ENCODE measurements at regions not wholly inside any gene's neighbourhood (a gene's known extent, or its start where the extent isn't known, plus 50 kb on each side); places are given as distances from the start of the nearest gene placed in this dataset.
"Not testable (repeated sequence)": the region's sequence is repeated elsewhere in the genome, so short reads cannot be mapped to it uniquely, and the experiment has no call there.

DNA sequence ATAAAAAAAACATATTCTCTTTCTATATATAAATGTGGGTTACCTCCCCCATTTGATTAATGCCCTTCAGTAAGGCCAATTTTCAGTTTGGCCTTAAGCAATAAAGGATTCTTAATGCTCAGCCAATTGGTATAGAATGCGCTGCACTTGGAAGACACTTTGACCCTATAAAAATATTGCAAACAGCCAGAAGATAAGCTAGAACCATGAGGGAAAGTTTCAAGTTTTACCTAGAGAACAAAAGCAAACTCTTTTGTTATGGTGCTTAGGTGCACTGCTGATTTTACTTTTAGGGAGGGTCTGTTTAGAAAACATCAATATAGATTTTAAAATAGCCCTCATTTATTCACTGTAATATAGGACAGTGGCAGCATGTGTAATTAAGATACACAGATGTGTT lies 251.6 kb upstream of the SLC16A7 start:
- no peak for DNase-seq

DNA sequence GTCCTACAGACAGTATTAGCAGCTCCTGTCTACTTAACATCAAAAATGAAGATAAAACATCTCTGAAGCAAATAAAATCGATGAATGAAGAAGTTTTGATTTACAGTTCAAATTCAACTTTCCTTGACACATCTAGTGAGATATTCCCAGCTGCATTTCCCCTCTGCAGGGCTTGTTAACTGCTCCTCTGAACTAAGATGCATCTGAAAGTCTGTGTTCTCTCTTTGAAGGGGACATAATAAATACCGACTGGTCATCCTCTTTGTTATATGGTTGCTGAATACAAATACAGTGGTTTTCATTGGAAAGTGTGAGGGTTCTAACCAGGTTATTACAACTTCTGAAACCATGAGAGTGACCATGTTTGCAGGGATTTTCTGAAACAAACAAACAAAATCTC lies 266.4 kb upstream of the SLC16A7 start:
- DNase-seq: no peak

DNA sequence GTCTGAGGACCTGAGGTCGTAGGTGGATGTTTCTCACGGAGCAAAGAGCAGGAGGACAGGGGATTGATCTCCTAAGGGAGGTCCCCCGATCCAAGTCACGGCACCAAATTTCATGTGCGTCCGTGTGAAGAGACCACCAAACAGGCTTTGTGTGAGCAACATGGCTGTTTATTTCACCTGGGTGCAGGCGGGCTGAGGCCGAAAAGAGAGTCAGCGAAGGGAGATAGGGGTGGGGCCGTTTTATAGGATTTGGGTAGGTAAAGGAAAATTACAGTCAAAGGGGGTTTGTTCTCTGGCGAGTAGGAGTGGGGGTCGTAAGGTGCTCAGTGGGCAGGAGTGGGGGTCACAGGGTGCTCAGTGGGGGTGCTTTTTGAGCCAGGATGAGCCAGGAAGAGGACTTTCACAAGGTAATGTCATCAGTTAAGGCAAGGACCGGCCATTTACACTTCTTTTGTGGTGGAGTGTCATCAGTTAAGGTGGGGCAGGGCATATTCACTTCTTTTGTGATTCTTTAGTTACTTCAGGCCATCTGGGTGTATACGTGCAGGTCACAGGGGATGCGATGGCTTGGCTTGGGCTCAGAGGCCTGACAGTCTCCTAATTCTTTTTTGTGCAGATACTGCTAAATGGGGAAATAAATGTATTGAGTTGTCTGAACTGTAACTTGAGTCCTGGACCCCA lies 267.3 kb upstream of the SLC16A7 start:
- DNase-seq: not testable (repeated sequence)

DNA sequence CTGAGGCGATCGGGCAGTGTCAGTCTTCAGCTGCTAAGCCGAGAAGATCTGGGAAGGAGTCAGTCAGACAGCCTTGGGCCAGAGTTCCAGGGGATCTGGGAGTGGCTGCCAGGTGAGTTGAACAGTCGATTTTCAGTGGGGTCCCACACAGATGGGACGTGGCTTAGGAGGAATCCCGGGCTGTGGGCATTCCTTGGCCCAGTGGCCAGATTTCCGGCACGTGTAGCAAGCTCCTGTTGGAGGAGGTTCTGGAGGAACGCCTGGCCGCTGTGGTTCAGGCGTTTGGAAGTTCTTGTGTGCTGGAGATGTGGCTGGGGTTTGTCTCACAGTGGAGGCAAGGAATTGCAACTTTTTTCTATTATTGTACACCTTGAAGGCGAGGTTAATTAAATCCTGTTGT lies 269.4 kb upstream of the SLC16A7 start:
- not testable (repeated sequence) for DNase-seq

DNA sequence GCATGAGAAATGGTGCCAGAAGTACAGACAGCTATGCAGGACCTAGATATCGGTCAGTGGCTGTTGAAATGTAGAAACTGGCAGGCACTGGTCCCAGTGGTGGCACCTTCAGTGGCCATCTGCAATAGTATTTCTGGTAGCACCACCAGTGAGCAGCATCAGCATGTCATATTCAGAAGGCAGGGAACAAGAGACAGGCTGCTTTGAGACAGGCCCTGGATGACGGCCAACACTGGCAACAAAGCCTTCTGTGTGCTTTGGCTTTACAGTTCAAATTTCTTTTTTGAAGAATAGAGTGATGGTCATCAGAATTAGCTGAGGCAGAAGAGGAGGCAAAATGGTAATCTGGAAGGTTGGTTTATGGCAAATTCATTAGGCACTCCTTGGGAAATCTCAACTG lies 273.4 kb upstream of the SLC16A7 start:
- no peak for DNase-seq

DNA sequence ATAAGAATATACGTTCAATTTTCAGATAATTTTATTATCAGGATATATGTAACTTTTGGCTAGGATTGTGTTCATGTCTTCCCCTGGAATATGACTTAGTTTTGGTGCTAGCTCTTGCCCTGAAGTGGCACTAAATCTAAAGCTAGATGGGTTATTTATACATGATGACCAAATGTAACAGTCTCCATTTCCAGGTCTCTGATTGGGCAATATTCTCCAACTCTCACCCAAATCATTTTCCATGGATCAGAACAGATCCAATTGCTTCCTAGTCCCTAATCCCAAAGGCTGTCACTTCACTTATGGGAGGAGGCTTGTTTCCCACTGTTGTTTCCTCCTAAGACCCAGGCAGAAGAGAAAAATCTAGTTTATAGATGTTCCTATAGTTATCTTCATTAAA lies 274.6 kb upstream of the SLC16A7 start:
- DNase-seq: no peak

DNA sequence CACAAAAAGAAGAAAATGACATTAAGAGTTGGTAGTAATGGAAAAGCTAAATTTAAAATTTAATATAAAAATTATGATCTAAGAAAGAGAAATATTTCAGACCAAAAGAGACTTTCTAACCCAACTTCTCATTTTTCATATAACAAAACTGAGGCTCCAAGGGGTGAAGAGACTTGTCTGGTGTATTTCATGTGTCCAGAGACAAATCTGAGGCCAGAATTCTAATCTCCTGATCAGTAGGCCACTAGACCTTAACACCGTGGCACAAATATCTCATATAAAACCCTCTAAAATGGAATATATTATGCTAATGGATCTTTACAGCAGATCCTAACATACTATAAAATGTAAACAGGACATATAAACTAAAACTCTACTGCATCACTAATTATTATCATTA lies 275.7 kb upstream of the SLC16A7 start:
- DNase-seq: no peak

DNA sequence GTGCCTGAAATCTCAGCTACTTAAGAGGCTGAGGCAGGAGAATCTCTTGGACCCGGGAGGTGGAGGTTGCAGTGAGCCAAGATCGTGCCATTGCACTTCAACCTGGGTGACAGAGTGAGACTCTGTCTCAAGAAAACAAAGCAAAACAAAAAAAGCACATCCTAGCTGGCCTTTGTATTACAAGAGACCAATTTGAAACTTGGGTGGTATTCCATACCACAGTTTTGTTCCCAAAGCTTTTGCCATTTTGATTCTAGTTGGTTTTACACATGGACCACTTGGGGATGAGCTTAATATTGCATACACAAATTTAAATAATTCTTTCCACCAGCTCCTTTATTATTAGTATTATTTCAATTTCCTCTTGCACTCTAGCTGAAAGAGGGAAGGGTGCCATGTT lies 276.9 kb upstream of the SLC16A7 start:
- DNase-seq: no peak

DNA sequence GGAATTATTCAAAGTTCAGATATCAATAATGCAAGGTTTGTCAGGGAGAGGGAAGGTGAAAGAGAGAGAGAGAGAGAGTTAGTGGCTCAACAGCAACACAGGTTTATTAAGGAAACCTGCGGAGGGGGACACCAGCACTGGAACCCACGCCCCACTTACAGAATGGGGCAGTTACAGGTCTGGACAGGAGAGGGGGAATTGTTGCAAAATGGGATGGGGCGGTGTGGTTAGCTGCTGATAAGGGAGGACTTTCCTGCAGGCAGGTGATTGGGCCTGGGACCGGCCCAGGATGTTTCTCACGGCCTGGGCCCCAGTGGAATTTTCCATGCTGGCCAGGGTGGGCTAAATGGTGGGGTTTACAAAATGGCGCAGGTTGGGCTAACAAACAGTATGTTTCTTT lies 278.2 kb upstream of the SLC16A7 start:
- DNase-seq: no peak

DNA sequence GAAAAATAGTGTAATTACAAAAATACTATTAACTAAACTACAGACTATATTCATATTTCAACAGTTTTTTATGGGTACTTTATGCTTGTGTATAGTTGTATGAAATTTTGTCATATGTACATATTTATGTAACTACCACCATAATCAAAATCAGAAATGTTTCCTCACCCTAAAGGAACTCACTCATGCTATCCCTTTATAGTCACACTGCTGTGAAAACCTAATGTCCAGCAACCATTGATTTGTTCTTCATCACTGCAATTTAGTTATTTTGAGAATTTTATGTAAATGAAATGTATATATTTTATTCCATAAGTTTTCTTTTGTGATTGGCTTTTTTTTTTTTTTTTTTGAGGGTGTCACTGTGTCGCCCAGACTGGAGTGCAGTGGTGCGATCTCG lies 278.9 kb upstream of the SLC16A7 start:
- no peak for DNase-seq

DNA sequence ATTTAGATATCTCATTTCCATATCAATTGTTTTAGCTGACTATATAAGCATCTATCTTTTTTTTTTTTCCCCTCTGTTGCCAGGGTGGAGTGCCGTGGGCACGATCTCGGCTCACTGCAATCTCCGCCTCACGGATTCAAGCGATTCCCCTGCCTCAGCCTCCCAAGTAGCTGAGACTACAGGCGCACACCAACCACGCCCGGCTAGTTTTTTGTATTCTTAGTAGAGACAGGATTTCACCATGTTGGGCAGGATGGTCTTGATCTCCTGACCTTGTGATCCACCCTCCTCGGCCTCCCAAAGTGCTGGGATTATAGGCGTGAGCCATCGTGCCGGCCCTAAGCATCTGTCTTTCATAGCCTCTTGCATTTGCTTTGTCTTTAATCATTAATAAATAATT lies 279.5 kb upstream of the SLC16A7 start:
- DNase-seq: not testable (repeated sequence)

DNA sequence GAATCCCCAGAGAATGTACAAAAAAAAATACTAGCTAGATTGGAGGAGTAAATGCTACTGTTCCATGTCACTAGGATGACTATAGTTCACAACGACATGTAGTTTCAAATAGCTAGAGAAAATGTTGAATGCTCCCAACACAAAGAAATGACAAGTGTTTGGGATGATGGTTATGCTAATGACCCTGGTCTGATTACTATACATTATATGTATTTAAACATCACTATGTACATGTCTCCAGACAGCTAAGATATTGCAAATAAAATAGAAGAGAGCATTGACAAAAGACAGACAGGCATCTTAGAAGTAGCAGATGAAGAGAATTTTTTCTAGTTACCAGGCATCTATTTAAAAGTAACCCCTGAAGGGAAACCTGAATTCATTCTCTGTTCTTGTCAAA lies 281.6 kb upstream of the SLC16A7 start:
- DNase-seq: no peak

DNA sequence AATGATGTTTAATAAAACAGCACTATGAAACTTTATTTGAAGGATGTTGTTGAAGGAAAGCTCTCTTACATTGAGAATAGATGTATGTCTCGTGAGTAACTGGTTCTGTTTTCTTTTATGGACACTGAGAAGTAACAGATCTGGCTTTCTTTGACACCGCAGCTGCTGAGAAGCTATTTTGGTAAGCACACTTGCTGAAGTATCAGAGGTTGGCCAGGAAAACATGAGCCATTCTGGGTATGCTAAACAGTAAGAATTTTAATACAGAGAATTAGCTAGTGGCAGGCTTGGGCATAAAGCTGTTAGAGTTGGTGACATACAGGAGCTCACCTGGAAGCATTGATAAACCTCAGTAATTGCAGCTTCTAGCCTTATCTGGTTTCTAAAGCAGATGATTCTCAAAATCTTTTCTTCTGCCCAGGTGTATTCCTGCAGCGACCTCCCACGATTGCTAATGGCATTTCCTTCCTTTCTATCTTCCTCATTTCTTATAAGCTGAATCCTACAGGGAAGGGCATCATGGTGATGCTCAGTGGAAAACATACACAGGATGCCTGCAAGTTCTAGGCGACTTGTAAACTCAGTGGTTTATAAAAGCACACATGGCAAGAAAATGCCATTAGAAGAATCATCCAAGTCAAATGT lies 291.6 kb upstream of the SLC16A7 start:
- no peak for DNase-seq

DNA sequence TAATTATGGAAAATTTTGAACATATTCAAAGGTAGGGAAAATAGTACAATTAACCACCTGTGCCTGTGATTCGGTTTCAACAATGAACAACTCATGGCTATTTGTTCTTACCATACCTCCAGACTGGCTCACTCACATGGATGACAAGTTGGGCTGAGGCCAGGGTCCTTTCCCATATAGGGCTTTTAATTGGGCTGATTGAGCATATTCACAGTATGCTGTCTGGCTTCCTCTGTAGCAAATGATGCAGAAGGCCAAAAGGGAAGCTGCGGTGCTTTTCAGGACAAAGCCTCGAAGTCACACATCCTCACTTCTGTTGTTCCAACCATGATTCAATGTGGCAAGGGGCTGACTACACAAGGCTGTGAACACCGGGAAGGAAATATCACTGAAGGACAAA lies 297.5 kb upstream of the SLC16A7 start:
- DNase-seq: no peak

DNA sequence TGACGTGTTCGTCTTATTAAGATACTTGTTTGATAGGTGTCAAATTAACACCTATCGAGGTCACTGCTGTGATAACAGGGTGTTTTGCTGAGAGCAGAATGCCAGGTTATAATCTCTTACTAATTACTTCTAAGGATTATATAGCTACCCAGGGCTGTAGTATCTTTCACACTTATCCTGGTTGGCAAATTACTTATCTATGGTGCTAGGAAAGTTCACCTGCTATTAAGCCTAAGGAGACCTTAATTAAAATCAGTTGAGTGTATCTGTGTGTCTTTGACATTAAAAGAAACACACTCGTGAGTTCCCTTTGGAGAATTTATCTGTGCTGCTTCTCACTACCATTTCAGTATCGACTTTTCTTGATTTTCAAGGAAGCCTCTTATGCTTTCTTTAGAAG lies 301.6 kb upstream of the SLC16A7 start:
- no peak for DNase-seq

DNA sequence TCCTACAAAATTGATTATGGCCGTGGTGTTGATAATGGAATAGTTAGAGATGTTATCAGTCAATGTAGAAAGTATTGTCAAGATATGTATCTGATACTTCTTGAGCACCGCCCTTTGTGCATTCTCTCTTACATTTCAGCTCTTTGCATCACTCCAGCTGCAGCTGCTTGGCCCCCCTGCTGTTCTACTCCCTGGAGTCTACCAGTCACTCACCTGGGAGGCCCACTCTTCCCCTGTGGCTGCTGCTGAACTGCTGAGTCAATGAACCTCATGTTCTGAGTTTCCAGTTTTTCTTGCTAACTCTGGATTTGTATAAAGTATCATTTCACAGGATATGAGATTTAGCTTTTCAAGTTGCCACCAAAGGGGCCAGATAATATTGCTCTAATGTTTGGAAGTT lies 312.8 kb upstream of the SLC16A7 start:
- DNase-seq: no peak

DNA sequence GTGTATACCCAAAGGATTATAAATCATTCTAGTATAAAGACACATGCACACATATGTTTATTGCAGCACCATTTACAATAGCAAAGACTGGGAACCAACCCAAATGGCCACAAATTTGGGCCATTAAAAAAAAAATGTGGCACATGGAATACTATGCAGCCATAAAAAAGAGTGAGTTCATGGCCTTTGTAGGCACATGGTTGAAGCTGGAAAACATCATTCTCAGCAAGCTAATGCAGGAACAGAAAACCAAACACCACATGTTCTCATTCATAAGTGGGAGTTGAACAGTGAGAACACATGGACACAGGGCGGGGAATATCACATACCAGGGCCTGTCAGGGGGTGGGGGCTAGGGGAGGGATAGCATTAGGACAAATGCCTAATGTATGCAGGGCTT lies 322.3 kb upstream of the SLC16A7 start:
- not testable (repeated sequence) for DNase-seq

DNA sequence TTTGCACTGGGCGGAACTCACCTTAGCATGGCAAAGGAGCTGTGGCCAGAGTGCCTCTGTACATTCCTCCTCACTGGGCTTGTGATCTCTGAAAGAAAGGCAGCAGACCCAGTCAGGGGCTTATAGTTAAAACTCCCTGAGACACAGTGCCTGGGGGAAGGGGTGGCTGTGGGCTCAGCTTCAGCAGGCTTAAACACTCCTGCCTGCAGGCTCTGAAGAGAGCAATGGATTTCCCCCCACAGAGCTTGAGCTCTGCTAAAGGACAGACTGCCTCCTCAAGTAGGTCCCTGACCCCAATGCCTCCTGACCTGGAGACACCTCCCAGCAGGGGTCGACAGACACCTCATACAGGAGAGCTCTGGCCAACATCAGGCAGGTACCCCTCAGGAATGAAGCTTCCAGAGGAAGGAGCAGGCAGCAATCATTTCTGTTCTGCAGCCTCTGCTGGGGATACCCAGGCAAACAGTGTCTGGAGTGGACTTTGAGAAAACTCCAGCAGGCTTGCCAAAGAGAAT lies 327.5 kb upstream of the SLC16A7 start:
- DNase-seq: no peak

DNA sequence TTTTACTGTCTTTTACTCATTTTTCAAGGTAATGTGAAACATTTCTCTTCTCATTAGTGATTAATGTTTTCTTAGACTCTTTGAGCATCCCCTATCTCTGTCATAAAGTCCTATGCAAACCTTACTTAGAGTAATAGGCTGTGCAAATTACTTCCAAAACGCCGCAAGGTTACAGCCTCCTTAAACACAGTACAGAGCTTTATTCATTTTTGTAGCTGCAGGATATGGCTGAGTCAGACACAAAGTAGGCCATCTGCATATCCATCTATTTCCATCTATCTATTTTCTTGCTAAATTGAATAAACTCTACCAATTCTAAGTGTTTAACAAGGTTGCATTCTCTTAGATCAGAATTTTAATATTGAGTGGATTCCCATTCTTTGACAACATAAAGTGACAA lies 335.6 kb upstream of the SLC16A7 start:
- DNase-seq: no peak

DNA sequence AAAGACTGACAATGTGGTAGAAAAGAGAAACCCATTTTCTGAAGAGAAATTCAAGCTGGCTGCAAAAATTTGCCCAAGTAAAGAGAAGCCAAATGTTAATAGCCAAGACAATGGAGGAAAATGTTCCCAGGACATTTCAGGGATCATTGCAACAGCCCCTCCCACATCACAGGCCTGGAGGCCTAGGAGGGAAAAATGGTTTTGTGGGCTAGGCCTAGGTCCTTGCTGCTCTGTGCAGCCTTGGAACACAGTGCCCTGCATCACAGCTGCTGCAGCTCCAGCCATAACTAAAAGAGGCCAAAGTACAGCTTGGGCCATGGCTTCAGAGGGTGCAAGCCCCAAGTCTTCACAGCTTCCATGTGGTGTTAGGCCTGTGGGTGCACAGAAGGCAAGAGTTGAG lies 332.4 kb upstream of the LRIG3 start:
- no peak for DNase-seq

DNA sequence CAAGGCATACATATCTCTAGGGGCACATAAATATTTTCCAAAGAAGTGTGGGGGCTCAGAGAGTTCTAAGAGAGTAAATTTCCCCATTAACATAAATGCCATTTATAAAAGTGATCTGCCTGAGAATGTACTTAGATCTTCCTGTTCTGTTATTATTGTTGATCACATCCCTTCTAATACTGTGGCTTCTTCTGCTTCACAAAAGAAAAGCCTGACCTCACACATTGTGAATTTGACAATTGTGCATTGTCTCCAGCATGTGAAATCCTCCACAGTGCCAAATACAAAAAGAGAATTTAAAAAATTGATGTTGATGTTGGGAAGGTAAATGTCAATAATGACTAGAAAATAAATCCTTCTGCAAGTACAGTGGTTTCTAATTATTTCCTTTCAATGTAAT lies 330.5 kb upstream of the LRIG3 start:
- DNase-seq: no peak

DNA sequence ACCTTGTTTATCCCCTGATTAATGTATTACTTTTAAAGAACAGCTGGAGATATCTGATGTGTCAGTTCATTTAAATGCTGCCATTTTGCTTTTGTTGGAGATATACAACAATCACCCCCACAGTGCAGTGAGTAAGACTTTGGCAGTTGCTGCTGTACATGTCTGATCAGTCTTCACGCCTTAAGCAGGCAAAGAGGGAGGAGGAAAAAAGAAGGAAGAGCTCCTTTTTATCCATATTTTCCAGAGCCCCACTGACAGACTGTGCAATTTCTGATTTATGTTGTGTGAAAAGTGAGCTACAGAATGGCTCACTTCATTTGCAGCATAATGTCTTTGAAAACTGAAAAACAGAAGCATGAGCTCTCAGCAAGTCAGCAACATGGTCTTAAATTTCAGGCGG lies 319.7 kb upstream of the LRIG3 start:
- no peak for DNase-seq

DNA sequence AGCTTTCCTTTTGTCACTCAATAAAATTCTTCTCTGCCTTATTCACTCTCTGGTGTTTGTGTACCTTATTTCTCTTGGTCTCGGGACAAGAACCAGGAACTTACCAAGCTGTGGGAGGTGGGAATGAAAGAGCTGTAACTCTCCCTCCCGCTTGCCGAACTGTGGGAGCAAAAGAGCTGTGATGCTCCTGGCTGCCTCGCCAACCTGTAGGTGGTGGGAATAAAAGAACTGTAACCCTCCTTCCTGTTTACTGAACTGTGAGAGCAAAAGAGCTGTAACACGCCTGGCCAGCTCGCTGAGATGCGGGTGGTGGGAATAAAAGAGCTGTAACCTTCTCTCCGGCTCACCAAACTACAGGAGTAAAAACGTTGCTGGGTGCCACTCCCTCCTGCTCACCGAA lies 314.1 kb upstream of the LRIG3 start:
- no peak for DNase-seq

DNA sequence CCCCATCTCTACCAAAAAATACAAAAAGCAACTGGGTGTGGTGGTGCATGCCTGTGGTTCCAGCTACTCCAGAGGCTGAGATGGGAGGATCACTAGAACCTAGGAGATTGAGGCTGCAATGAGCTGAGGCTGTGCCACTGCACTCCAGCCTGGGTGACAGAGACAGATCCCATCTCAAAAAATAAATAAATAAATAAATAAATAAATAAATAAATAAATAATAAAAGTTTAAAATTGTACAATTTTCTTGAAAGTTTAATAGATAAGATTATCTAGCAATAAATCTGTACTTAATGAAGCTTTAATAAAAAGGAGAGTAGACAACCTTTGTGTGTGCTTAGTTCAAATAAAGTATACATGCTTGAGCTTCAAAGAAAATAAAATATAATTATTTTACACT lies 310.0 kb upstream of the LRIG3 start:
- DNase-seq: no peak

DNA sequence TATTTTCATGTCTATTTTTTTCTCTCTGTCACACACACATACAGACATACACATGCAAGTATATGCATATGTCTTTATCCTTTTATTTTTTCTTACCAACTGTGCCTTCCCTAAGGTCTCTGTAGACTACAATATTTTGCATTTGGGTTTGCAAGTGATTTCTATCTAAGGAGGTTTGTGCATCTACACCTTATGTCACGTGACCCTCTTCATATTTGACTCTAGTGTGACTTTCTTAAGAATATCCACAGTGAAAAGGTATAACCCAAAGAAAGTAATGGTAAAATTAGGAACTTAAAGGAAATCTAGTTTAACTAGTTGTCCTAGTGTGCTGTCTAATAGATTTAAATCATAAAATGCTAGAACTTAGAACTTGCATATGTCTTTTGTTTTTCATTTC lies 298.8 kb upstream of the LRIG3 start:
- DNase-seq: no peak

All from GOT3 (cell line).